Spleen (tissue), 11 donors: ENCODE measurements at regions not wholly inside any gene's neighbourhood (a gene's known extent, or its start where the extent isn't known, plus 50 kb on each side); places are given as distances from the start of the nearest gene placed in this dataset.

Experiments used
- DNase-seq: peaks from one replicate; pipeline ENCODE4 v3.0.0-alpha.2; 2020
- H3K27ac ChIP-seq, 8 donors: fragments of 200-600 bp; sonication (generic) in 7 of 8; 1 replicate in 4 of 8; 2 replicates in 4 of 8; pipeline versions ENCODE4 v1.5.0 to v1.8.0; 2016 to 2021; ENCODE audit warnings: inconsistent platforms in 4 of 8, mild to moderate bottlenecking in 4 of 8, moderate library complexity in 1 of 8
- H3K27me3 ChIP-seq, 7 donors: fragments of 200-600 bp; sonication (generic) in 6 of 7; replicated peaks in 1 of 7; 1 replicate in 4 of 7; 2 replicates in 3 of 7; pipeline versions ENCODE4 v1.5.0 to v1.8.0; 2016 to 2021; ENCODE audit warnings: inconsistent platforms in 3 of 7, mild to moderate bottlenecking in 1 of 7
- H3K36me3 ChIP-seq, 6 donors: fragments of 200-600 bp; sonication (generic) in 5 of 6; 1 replicate in 4 of 6; 2 replicates in 2 of 6; pipeline versions ENCODE4 v1.5.0 to v1.8.0; 2016 to 2021; ENCODE audit warnings: inconsistent platforms in 2 of 6
- H3K4me1 ChIP-seq, 6 donors: fragments of 200-600 bp; sonication (generic) in 5 of 6; 1 replicate in 3 of 6; 2 replicates in 3 of 6; pipeline versions ENCODE4 v1.5.0 to v1.8.0; 2016 to 2021; ENCODE audit warnings: inconsistent platforms in 3 of 6
- H3K4me3 ChIP-seq, 8 donors: fragments of 200-600 bp; sonication (generic) in 7 of 8; 1 replicate in 4 of 8; 2 replicates in 4 of 8; pipeline versions ENCODE4 v1.5.0 to v1.8.0; 2016 to 2021; ENCODE audit warnings: inconsistent platforms in 4 of 8, mild to moderate bottlenecking in 4 of 8, moderate library complexity in 2 of 8
- H3K9me3 ChIP-seq, 8 donors: fragments of 200-600 bp; sonication (generic) in 7 of 8; 1 replicate in 4 of 8; 2 replicates in 4 of 8; pipeline versions ENCODE4 v1.5.0 to v1.8.0; 2016 to 2021; ENCODE audit warnings: inconsistent platforms in 4 of 8
- POLR2A ChIP-seq, 3 donors: fragments of 450-650 bp; IDR thresholded peaks; one replicate each; pipeline ENCODE4 v1.5.1; 2017; ENCODE audit warnings: antibody characterized with exemption in 3 of 3, mild to moderate bottlenecking in 1 of 3
- POLR2AphosphoS5 ChIP-seq, 3 donors: sonication (generic); formaldehyde crosslinking; IDR thresholded peaks; one replicate each; pipeline ENCODE4 v1.5.1; 2017; ENCODE audit warnings: antibody characterized with exemption in 3 of 3
- WGBS, 5 donors: extraction: QIAGEN DNeasy Blood & Tissue Kit in 3 of 5; methylation state at CpG; one replicate each; pipeline versions ENCODE4 v1.1.5 to v1.1.7; 2013 to 2018; 5-methylcytosine and 5-hydroxymethylcytosine counted together
- intact Hi-C: fragments of 100-400 bp; cut with DNase I; formaldehyde crosslinking; loops from one replicate; pipeline ENCODE4 v1.15.0; 2023; ENCODE audit warnings: low total_unique reads
- TF ChIP-seq, protein P1 (sequence below), 11 experiments: fragments of 200-600 bp in 7 of 11; fragments of 450-650 bp in 4 of 11; sonication (generic) in 4 of 11; IDR thresholded peaks in 8 of 11; conservative IDR thresholded peaks in 3 of 11; 1 replicate in 7 of 11; 2 replicates in 4 of 11; pipeline versions ENCODE4 v1.4.0 to v1.8.0; 2016 to 2021; ENCODE audit warnings: antibody characterized with exemption in 11 of 11, inconsistent platforms in 4 of 11, mild to moderate bottlenecking in 1 of 11
- donor health status: healthy with polysubstance abuse.
- donor health status: DM: no; HTN: no; CAD: no; lungs with moderate emphysema.
- donor health status: DM: no; HTN: no; CAD: no.
- donor health status: Bipolar disorder and iron deficiency.
- donor health status: healthy.
- donor health status: DM: no; HTN: no; CAD: no.
- donor health status: DM: yes; HTN: yes; CAD: no.

DNA sequence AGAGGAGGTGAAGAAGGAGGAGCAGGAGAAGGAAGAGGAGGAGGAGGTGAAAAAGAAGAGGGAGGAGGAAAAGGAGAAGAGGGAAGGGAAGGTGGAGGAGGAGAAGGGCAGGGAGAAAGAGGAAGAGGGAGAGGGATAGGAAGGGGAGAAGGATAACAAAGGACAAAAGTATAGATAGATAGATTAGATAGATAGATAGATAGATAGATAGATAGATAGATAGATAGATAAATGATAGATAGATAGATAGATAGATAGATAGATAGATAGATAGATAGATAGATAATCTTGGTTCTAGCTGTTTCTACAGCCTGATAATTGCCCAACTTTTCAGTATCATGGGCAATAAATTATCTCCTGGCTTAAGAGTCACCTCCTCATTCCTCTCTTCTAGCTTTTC lies 296.2 kb upstream of the C16orf82 start:
- intact Hi-C loops: no loop called here
- no peak overlapping the region for H3K4me3 ChIP-seq
- TF ChIP-seq, protein P1, sequence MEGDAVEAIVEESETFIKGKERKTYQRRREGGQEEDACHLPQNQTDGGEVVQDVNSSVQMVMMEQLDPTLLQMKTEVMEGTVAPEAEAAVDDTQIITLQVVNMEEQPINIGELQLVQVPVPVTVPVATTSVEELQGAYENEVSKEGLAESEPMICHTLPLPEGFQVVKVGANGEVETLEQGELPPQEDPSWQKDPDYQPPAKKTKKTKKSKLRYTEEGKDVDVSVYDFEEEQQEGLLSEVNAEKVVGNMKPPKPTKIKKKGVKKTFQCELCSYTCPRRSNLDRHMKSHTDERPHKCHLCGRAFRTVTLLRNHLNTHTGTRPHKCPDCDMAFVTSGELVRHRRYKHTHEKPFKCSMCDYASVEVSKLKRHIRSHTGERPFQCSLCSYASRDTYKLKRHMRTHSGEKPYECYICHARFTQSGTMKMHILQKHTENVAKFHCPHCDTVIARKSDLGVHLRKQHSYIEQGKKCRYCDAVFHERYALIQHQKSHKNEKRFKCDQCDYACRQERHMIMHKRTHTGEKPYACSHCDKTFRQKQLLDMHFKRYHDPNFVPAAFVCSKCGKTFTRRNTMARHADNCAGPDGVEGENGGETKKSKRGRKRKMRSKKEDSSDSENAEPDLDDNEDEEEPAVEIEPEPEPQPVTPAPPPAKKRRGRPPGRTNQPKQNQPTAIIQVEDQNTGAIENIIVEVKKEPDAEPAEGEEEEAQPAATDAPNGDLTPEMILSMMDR (IDR thresholded peaks at IDR 0.05 in 8 of 11, conservative IDR thresholded peaks at IDR 0.05 in 3 of 11): no peak
- TF ChIP-seq POLR2A (IDR thresholded peaks at IDR 0.05) (no peak), POLR2AphosphoS5 (IDR thresholded peaks at IDR 0.05) (no peak)
- no peak for DNase-seq
- no peaks in the 10 kb centered on the region for H3K4me1 ChIP-seq
- no peak overlapping the region for H3K27ac ChIP-seq
- no peaks in the 10 kb centered on the region for H3K36me3 ChIP-seq
- peaks cover 0 to 6% (median 0%) of the 10 kb centered on the region in 8 donors for H3K9me3 ChIP-seq
- H3K27me3 ChIP-seq: peaks cover 0 to 42% (median 0%) of the 10 kb centered on the region in 7 donors

GRCh38 chr16:26772503-26772902 lies 294.2 kb upstream of the C16orf82 start:
- H3K9me3 ChIP-seq: peaks cover 0 to 6% (median 0%) of the 10 kb centered on the region in 8 donors
- H3K4me3 ChIP-seq: no peak overlapping the region
- no peaks in the 10 kb centered on the region for H3K36me3 ChIP-seq
- 32 to 40% (median 33%) methylated on average over 2 of the region's 2 CpGs for WGBS, 5 donors
- H3K4me1 ChIP-seq: no peaks in the 10 kb centered on the region
- H3K27me3 ChIP-seq: peaks cover 0 to 61% (median 0%) of the 10 kb centered on the region in 7 donors
- H3K27ac ChIP-seq: no peak overlapping the region
- DNase-seq: no peak
- no peak for TF ChIP-seq POLR2A (IDR thresholded peaks at IDR 0.05)
- no peak for TF ChIP-seq POLR2AphosphoS5 (IDR thresholded peaks at IDR 0.05)
- TF ChIP-seq, protein P1 (IDR thresholded peaks at IDR 0.05 in 8 of 11, conservative IDR thresholded peaks at IDR 0.05 in 3 of 11): no peak
- intact Hi-C loops: no loop called here

DNA sequence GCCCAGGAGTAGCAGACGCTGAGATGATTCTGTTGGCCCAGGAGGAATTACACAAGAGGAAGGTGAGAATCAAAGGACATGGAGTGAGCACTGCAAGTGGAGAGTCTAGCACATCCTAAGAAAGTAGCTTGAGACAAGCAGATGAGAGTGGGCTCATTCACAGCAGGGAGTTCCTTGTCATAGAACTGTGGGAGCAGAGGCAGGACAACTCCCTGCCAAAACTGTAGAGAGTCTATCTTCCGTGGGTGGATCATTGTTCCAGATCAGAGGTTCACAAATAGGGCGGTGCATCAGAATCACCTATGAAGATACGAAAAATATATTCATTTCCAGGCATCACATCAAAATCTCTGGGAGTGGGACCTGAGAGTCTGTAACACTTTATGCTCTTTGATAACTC lies 288.9 kb upstream of the C16orf82 start:
- Histone ChIP-seq H3K27me3 (peaks cover 0 to 70% (median 0%) of the 10 kb centered on the region in 7 donors), H3K36me3 (no peaks in the 10 kb centered on the region), H3K9me3 (peaks cover 0 to 6% (median 0%) of the 10 kb centered on the region in 8 donors), H3K27ac (no peak overlapping the region), H3K4me3 (no peak overlapping the region), H3K4me1 (no peaks in the 10 kb centered on the region)
- 73 to 91% (median 83%) methylated on average over 4 of the region's 4 CpGs for WGBS, 5 donors
- TF ChIP-seq POLR2A (IDR thresholded peaks at IDR 0.05): no peak
- no peak for TF ChIP-seq POLR2AphosphoS5 (IDR thresholded peaks at IDR 0.05)
- TF ChIP-seq, protein P1 (IDR thresholded peaks at IDR 0.05 in 8 of 11, conservative IDR thresholded peaks at IDR 0.05 in 3 of 11): no peak
- intact Hi-C loops: no loop called here
- no peak for DNase-seq

DNA sequence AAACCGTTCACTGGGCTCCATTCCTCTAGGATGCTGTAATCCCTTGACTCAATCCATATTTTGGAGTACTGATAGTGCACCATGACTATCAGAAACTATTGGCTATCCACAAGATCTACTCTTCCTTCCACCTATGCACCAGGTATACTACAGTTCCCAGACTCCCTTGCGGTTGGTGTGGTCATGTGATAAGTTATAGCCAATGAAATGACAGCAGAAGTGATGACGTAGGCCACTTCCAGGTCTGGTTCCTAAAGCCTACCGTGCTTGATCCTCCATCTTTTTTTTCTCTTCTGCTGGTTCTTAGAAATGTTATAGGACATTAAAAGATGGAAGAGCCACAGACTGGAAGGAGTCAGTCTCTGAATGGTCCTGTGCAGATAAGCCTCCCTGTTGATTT lies 278.8 kb upstream of the C16orf82 start:
- DNase-seq: no peak
- Histone ChIP-seq H3K9me3 (no peaks in the 10 kb centered on the region), H3K27me3 (peaks cover 0 to 8% (median 0%) of the 10 kb centered on the region in 7 donors), H3K27ac (no peak overlapping the region), H3K4me1 (no peaks in the 10 kb centered on the region), H3K36me3 (no peaks in the 10 kb centered on the region), H3K4me3 (no peak overlapping the region)
- no peak for TF ChIP-seq POLR2AphosphoS5 (IDR thresholded peaks at IDR 0.05)
- TF ChIP-seq, protein P1 (IDR thresholded peaks at IDR 0.05 in 8 of 11, conservative IDR thresholded peaks at IDR 0.05 in 3 of 11): no peak
- no peak for TF ChIP-seq POLR2A (IDR thresholded peaks at IDR 0.05)
- WGBS, 5 donors: 49 to 61% (median 56%) methylated on average over 4 of the region's 4 CpGs
- intact Hi-C loops: no loop called here
